DND-41 (cell line): ENCODE measurements at regions not wholly inside any gene's neighbourhood (a gene's known extent, or its start where the extent isn't known, plus 50 kb on each side); places are given as distances from the start of the nearest gene placed in this dataset.
"Not testable (repeated sequence)": the region's sequence is repeated elsewhere in the genome, so short reads cannot be mapped to it uniquely, and the experiment has no call there.

ENCODE experiments used
- ATAC-seq: fragments of 200-7000 bp; cut with Tn5 transposase; 3 replicates; pipeline ENCODE4 v1.9.1; 2021; ENCODE audit warnings: low read depth; ENCODE audit not compliant: insufficient read depth
- DNase-seq: peaks from one replicate; pipeline ENCODE4 v3.0.0-alpha.2; 2020
- H2AFZ ChIP-seq: 2 replicates; pipeline ENCODE4 v1.6.0; 2012; ENCODE audit warnings: low read depth, low read length
- H3K27ac ChIP-seq: 2 replicates; pipeline ENCODE4 v1.5.1; 2012; ENCODE audit warnings: low read length, inconsistent platforms
- H3K27me3 ChIP-seq: fragments of 200-600 bp; sonication (generic); 2 replicates; pipeline ENCODE4 v1.6.0; 2012; ENCODE audit warnings: low read length, mild to moderate bottlenecking, inconsistent platforms; ENCODE audit not compliant: insufficient read depth, poor library complexity
- H3K36me3 ChIP-seq: 2 replicates; pipeline ENCODE4 v1.5.1; 2012; ENCODE audit warnings: low read length, inconsistent platforms; ENCODE audit not compliant: insufficient read depth
- H3K4me1 ChIP-seq: 2 replicates; pipeline ENCODE4 v1.5.1; 2012; ENCODE audit warnings: mild to moderate bottlenecking, low read length; ENCODE audit not compliant: insufficient read depth
- H3K4me2 ChIP-seq: 2 replicates; pipeline ENCODE4 v1.6.0; 2012; ENCODE audit warnings: mild to moderate bottlenecking, moderate library complexity, low read length, inconsistent platforms; ENCODE audit not compliant: insufficient read depth
- H3K4me3 ChIP-seq, 2 experiments: fragments of 200-600 bp in 1 of 2; shearing (Covaris generic) in 1 of 2; 2 replicates each; pipeline ENCODE4 v1.5.1; 2012 to 2016; ENCODE audit warnings: inconsistent platforms in 2 of 2, low read length in 2 of 2, mild to moderate bottlenecking in 2 of 2, low read depth in 1 of 2, moderate library complexity in 1 of 2
- H3K79me2 ChIP-seq: 2 replicates; pipeline ENCODE4 v1.6.0; 2012; ENCODE audit warnings: low read length, inconsistent platforms; ENCODE audit not compliant: insufficient read depth
- H3K9ac ChIP-seq: 2 replicates; pipeline ENCODE4 v1.6.0; 2012; ENCODE audit warnings: low read depth, mild to moderate bottlenecking, inconsistent platforms, low read length, moderate library complexity
- H3K9me3 ChIP-seq: 2 replicates; pipeline ENCODE4 v1.5.1; 2012; ENCODE audit warnings: low read length, moderate library complexity, mild to moderate bottlenecking, inconsistent platforms; ENCODE audit not compliant: insufficient read depth, severe bottlenecking
- H4K20me1 ChIP-seq: 2 replicates; pipeline ENCODE4 v1.6.0; 2012; ENCODE audit warnings: low read length; ENCODE audit not compliant: insufficient read depth
- CTCF ChIP-seq: IDR thresholded peaks from 2 replicates; pipeline ENCODE4 v1.5.1; 2012; ENCODE audit warnings: borderline replicate concordance, low read length, moderate library complexity, mild to moderate bottlenecking; ENCODE audit not compliant: poor library complexity, severe bottlenecking; ENCODE audit errors: extremely low read depth
- EZH2 ChIP-seq: IDR thresholded peaks from 3 replicates; pipeline ENCODE4 v1.6.1; 2012; ENCODE audit warnings: borderline replicate concordance, low read depth, mild to moderate bottlenecking, moderate library complexity, low read length, inconsistent platforms; ENCODE audit not compliant: severe bottlenecking

GRCh38 chr9:40884902-40885490 is 243.5 kb downstream of the FOXD4L6 start:
- H3K4me2 ChIP-seq, H3K4me1 ChIP-seq, H3K4me3 ChIP-seq, H3K27ac ChIP-seq, DNase-seq, H4K20me1 ChIP-seq, H3K36me3 ChIP-seq, H3K27me3 ChIP-seq, H3K79me2 ChIP-seq, H3K9ac ChIP-seq, H3K9me3 ChIP-seq, ATAC-seq, H2AFZ ChIP-seq: not testable (repeated sequence)

- no peaks in the 10 kb centered on the region for H3K79me2 ChIP-seq
- no peaks in the 10 kb centered on the region for H3K27me3 ChIP-seq
- H3K27ac ChIP-seq, result no peak overlapping the region
- no peak overlapping the region for H3K9ac ChIP-seq
- no peaks in the 10 kb centered on the region for H3K4me1 ChIP-seq
- no peak for TF ChIP-seq CTCF
- no peak for TF ChIP-seq EZH2
- no peak overlapping the region for H3K4me2 ChIP-seq
- no peak for DNase-seq
- peaks cover 9% of the 10 kb centered on the region for H3K9me3 ChIP-seq
- no peak overlapping the region for H3K4me3 ChIP-seq
- H4K20me1 ChIP-seq, result no peaks in the 10 kb centered on the region
- H3K36me3 ChIP-seq, result no peaks in the 10 kb centered on the region
- ATAC-seq, result no peak
- H2AFZ ChIP-seq, result no peak overlapping the region
Observed at GRCh38 chr9:40884072-40884901, 244.2 kb downstream of the FOXD4L6 start.

- H3K9ac ChIP-seq, H2AFZ ChIP-seq, H3K36me3 ChIP-seq, H3K4me2 ChIP-seq, H3K79me2 ChIP-seq, ATAC-seq, H3K27me3 ChIP-seq, H3K27ac ChIP-seq, H3K4me3 ChIP-seq, H3K9me3 ChIP-seq, DNase-seq, H3K4me1 ChIP-seq, H4K20me1 ChIP-seq: not testable (repeated sequence)
Observed at GRCh38 chr9:40883423-40884071, 244.9 kb downstream of the FOXD4L6 start.

GRCh38 chr9:40873753-40874295 is 254.7 kb downstream of the FOXD4L6 start:
- not testable (repeated sequence) for H3K9me3 ChIP-seq, H2AFZ ChIP-seq, H3K9ac ChIP-seq, H3K27ac ChIP-seq, H4K20me1 ChIP-seq, ATAC-seq, H3K79me2 ChIP-seq, H3K4me1 ChIP-seq, H3K4me2 ChIP-seq, DNase-seq, H3K36me3 ChIP-seq, H3K4me3 ChIP-seq, H3K27me3 ChIP-seq

- H3K9me3 ChIP-seq, H3K4me2 ChIP-seq, H3K4me1 ChIP-seq, H3K4me3 ChIP-seq, H3K79me2 ChIP-seq, H4K20me1 ChIP-seq, H3K36me3 ChIP-seq, H3K9ac ChIP-seq, H2AFZ ChIP-seq, H3K27me3 ChIP-seq, H3K27ac ChIP-seq: not testable (repeated sequence)
- ATAC-seq (peak; percentile 61; the same call in 2 of the 3 replicates), DNase-seq (peak; percentile 33)
Observed at GRCh38 chr9:40868437-40868836, 260.0 kb downstream of the FOXD4L6 start.
